Gastrocnemius medialis (tissue), 4 donors: ENCODE measurements at regions not wholly inside any gene's neighbourhood (a gene's known extent, or its start where the extent isn't known, plus 50 kb on each side); places are given as distances from the start of the nearest gene placed in this dataset.

Source experiments
- POLR2A ChIP-seq, 2 donors: fragments of 450-650 bp; IDR thresholded peaks; one replicate each; pipeline ENCODE4 v1.6.1; 2017; ENCODE audit warnings: antibody characterized with exemption in 2 of 2, mild to moderate bottlenecking in 2 of 2, moderate library complexity in 2 of 2
- TF ChIP-seq, protein P1 (sequence below), 5 experiments: fragments of 450-650 bp in 3 of 5; fragments of 200-600 bp in 2 of 5; sonication (generic) in 2 of 5; IDR thresholded peaks in 4 of 5; conservative IDR thresholded peaks in 1 of 5; 1 replicate in 4 of 5; 2 replicates in 1 of 5; pipeline ENCODE4 v1.5.1; 2016 to 2019; ENCODE audit warnings: antibody characterized with exemption in 5 of 5, mild to moderate bottlenecking in 3 of 5, moderate library complexity in 3 of 5

DNA sequence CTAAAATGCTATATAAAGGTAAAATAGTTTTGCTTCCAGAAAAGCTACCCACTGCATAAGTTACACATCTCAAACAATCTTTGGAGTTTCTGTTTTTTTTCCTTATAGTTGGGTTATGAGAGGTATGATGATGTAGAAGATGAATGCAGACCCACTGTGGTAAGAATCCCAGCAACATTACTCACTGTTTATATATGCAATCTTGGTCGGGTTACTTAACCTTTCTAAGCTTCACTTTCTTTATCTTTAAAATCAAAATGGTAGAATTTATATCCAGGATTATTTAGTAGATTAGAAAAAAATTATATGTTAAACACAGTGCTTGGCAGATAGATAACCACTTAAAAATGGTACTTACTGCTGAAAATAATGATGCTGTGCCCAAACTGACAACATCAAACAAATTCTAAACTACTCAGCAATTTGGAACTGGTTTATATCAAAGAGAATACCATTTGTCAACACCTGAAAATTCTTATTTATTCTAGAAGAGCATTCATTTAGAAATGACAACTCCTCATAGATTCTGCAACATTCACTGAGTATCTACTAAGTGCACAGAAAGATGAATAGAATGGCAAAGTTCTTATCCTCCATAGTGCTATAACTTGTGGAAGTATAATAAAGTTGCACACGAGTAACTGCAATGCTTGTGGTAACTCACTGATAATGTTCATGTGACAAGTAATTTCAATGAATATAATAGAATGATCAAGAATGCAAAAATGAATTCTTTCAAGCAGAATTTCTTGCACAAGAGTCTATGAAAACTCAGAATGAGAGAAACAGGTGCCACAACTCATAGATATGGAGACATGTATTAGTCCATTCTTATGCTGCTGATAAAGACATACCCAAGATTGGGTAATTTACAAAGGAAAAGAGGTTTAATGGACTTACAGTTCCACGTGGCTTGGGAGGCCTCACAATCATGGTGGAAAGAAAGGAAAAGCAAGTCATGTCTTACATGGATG, 129.0 kb upstream of the SLC7A14 start:
- TF ChIP-seq, protein P1, sequence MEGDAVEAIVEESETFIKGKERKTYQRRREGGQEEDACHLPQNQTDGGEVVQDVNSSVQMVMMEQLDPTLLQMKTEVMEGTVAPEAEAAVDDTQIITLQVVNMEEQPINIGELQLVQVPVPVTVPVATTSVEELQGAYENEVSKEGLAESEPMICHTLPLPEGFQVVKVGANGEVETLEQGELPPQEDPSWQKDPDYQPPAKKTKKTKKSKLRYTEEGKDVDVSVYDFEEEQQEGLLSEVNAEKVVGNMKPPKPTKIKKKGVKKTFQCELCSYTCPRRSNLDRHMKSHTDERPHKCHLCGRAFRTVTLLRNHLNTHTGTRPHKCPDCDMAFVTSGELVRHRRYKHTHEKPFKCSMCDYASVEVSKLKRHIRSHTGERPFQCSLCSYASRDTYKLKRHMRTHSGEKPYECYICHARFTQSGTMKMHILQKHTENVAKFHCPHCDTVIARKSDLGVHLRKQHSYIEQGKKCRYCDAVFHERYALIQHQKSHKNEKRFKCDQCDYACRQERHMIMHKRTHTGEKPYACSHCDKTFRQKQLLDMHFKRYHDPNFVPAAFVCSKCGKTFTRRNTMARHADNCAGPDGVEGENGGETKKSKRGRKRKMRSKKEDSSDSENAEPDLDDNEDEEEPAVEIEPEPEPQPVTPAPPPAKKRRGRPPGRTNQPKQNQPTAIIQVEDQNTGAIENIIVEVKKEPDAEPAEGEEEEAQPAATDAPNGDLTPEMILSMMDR (IDR thresholded peaks at IDR 0.05 in 4 of 5, conservative IDR thresholded peaks at IDR 0.05 in 1 of 5) = no peak
- TF ChIP-seq POLR2A (IDR thresholded peaks at IDR 0.05) = no peak
